ENCODE measurements at regions not wholly inside any gene's neighbourhood (a gene's known extent, or its start where the extent isn't known, plus 50 kb on each side); places are given as distances from the start of the nearest gene placed in this dataset.

GRCh38 chr4:173797296-173797695 is 267.3 kb upstream of the HAND2 start:
- TF ChIP-seq, protein P1, sequence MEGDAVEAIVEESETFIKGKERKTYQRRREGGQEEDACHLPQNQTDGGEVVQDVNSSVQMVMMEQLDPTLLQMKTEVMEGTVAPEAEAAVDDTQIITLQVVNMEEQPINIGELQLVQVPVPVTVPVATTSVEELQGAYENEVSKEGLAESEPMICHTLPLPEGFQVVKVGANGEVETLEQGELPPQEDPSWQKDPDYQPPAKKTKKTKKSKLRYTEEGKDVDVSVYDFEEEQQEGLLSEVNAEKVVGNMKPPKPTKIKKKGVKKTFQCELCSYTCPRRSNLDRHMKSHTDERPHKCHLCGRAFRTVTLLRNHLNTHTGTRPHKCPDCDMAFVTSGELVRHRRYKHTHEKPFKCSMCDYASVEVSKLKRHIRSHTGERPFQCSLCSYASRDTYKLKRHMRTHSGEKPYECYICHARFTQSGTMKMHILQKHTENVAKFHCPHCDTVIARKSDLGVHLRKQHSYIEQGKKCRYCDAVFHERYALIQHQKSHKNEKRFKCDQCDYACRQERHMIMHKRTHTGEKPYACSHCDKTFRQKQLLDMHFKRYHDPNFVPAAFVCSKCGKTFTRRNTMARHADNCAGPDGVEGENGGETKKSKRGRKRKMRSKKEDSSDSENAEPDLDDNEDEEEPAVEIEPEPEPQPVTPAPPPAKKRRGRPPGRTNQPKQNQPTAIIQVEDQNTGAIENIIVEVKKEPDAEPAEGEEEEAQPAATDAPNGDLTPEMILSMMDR (IDR thresholded peaks at IDR 0.05; ENCODE audit: low read depth, low read length, poor library complexity, severe bottlenecking): no peak
- TF ChIP-seq EZH2phosphoT487 (IDR thresholded peaks at IDR 0.05; ENCODE audit: borderline replicate concordance, low read length): no peak
